BJ (cell line): ENCODE measurements at regions not wholly inside any gene's neighbourhood (a gene's known extent, or its start where the extent isn't known, plus 50 kb on each side); places are given as distances from the start of the nearest gene placed in this dataset.
A peak's percentile ranks its signal among the peaks of the same experiment; 100 is the strongest.

Experiments used
- CTCF ChIA-PET: fragments of 350-600 bp; formaldehyde crosslinking; extraction: SDS; loops from one replicate; lab custom pipeline; 2021; ENCODE audit warnings: antibody characterized with exemption, inconsistent platforms; lab: Yijun Ruan, JAX
- POLR2A ChIA-PET: fragments of 300-600 bp; sonication (Branson Sonifier 250); formaldehyde crosslinking; extraction: SDS; loops from one replicate; lab custom pipeline; 2021; ENCODE audit warnings: antibody characterized with exemption; lab: Charles Lee
- DNase-seq: peaks from one replicate; pipeline ENCODE4 v3.0.0-alpha.2; 2011; ENCODE audit warnings: low read depth
- H3K27me3 ChIP-seq: 2 replicates; pipeline ENCODE4 v1.6.0; 2011; ENCODE audit warnings: low read length; ENCODE audit not compliant: control insufficient read depth, insufficient read depth
- H3K36me3 ChIP-seq: 2 replicates; pipeline ENCODE4 v1.5.1; 2011; ENCODE audit warnings: low read length; ENCODE audit not compliant: control insufficient read depth, insufficient read depth
- H3K4me3 ChIP-seq: 2 replicates; pipeline ENCODE4 v1.5.1; 2011; ENCODE audit warnings: low read depth, mild to moderate bottlenecking, control low read depth, low read length
- CTCF ChIP-seq: IDR thresholded peaks from 2 replicates; pipeline ENCODE4 v1.5.1; 2011; ENCODE audit warnings: low read depth, mild to moderate bottlenecking, control low read depth, inconsistent platforms, low read length, moderate library complexity; ENCODE audit not compliant: insufficient read depth

- no peak overlapping the region for H3K4me3 ChIP-seq
- ChIA-PET POLR2A (no interaction called here), CTCF (no interaction called here)
- H3K27me3 ChIP-seq, result peaks cover 2% of the 10 kb centered on the region; the same call in 1 of the 2 replicates
- no peaks in the 10 kb centered on the region for H3K36me3 ChIP-seq
- no peak for TF ChIP-seq CTCF
- DNase-seq, result no peak
These were observed 497.4 kb upstream of the PODXL start for GRCh38 chr7:132053871-132054270.

GRCh38 chr7:132051311-132051710 lies 494.9 kb upstream of the PODXL start:
- TF ChIP-seq CTCF, result no peak
- H3K36me3 ChIP-seq, result no peaks in the 10 kb centered on the region
- ChIA-PET POLR2A (no interaction called here), CTCF (interaction anchor here (0.6 kb wide), 1 partner anchor 82 kb away, joined by 3 read pairs; no protein-coding TSS in a partner anchor)
- peaks cover 4% of the 10 kb centered on the region; the same call in 1 of the 2 replicates for H3K27me3 ChIP-seq
- no peak overlapping the region for H3K4me3 ChIP-seq
- DNase-seq, result no peak

DNA sequence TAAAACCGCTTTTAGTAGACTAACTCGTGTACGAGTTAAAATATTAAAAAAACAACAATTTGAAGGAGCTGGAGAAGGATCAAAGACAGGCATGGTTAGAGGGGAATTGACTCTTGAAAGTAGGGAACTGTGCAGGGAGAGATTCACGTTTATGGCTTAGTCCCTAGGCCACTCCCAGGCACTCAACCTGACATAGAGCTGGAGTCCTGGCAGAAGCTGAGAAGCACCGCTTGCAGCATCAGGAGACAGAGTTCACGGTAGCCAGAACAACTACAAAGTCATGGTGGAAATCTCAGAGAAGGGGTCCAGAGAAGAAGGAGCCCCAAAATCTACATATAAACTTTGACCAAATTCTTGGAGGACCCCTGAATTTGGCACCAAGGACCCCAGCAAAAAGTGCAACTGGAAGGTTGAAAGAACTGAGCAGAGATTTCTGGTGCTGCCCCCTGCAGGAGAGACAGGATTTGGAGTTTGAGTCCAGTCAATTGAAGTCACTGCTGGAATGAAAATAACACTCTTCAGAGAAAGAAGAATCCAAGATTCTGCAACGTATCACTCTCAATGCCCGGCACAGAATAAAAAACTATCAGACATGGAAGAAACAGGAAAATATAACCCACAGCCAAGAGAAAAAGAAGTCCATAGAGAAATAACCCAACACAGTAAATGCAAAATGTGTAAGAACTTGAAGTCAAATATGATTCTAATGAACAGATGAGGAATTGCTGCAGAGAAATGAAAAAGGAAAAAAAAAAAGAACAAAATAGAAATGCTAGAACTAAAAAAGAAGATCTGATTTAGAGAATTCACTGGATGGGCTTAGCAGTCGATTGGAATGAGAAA lies 493.3 kb upstream of the PODXL start:
- H3K27me3 ChIP-seq, result peaks cover 4% of the 10 kb centered on the region; the same call in 1 of the 2 replicates
- DNase-seq, result no peak
- H3K4me3 ChIP-seq, result no peak overlapping the region
- TF ChIP-seq CTCF, result peak; percentile 75
- no peaks in the 10 kb centered on the region for H3K36me3 ChIP-seq
- ChIA-PET POLR2A (no interaction called here), CTCF (interaction anchor here (0.7 to 3.6 kb wide), 13 partner anchors 9 to 355 kb away, joined by 3 to 24 read pairs (median 3); no protein-coding TSS in a partner anchor)

GRCh38 chr7:132045481-132045980 lies 489.1 kb upstream of the PODXL start:
- no peak for DNase-seq
- Histone ChIP-seq H3K27me3 (peaks cover 3% of the 10 kb centered on the region; the same call in 1 of the 2 replicates), H3K36me3 (no peaks in the 10 kb centered on the region), H3K4me3 (no peak overlapping the region)
- CTCF ChIA-PET, result interaction anchor here (1.5 to 1.9 kb wide), 3 partner anchors 9 to 186 kb away, joined by 4 to 6 read pairs (median 5); no protein-coding TSS in a partner anchor
- POLR2A ChIA-PET, result no interaction called here
- TF ChIP-seq CTCF, result no peak

DNA sequence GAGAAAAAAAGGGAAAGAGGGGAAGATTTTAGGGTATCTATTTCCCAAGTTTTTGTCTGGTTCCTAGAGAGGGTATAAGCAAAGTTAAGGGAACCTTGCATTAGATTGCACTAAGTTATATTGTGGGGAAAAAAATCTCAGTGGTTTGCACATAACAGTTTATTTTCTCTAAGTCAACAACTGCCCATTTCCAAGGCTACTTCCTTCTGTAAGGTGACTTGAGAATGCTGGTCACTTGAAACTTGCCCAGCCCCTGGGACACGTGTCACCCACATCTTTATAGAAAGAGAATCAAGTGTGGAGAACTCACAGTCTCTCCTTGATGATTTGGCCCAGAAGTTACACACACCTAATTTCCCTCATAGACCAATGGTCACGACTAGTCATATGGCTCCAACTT lies 488.6 kb upstream of the PODXL start:
- Histone ChIP-seq H3K36me3 (no peaks in the 10 kb centered on the region), H3K27me3 (peaks cover 3% of the 10 kb centered on the region; the same call in 1 of the 2 replicates), H3K4me3 (no peak overlapping the region)
- TF ChIP-seq CTCF, result no peak
- ChIA-PET POLR2A (no interaction called here), CTCF (interaction anchor here (1.5 to 1.9 kb wide), 3 partner anchors 10 to 186 kb away, joined by 4 to 6 read pairs (median 5); no protein-coding TSS in a partner anchor)
- DNase-seq, result no peak
